ENCODE measurements at regions not wholly inside any gene's neighbourhood (a gene's known extent, or its start where the extent isn't known, plus 50 kb on each side); places are given as distances from the start of the nearest gene placed in this dataset.

DNA sequence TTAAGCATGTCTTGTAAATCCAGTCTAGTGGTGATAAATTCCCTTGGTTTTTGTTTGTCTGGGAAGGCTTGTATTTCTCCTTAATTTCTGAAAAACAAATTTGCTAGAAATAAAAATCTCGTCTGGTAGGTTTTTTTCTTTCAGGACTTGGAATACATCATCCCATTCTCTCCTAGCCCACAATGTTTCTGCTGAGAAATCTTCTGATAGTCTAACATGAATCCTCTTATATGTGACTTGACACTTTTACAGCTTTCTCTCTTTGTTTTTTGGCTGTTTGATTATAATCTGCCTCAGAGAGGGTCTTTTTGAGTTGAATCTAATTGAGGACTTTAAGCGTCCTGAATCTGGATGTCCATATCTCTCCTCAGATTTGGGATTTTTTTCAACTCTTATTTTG is 104.9 kb downstream of the FEM1C start:
- Histone ChIP-seq H3K27me3 (ENCODE audit: insufficient read depth, poor library complexity, severe bottlenecking) (no peaks in the 10 kb centered on the region), H3K4me3 (replicated peaks; ENCODE audit: insufficient read depth, low read length) (no peak overlapping the region), H3K27ac (replicated peaks) (no peak overlapping the region)
- no peak for TF ChIP-seq GABPA (IDR thresholded peaks at IDR 0.05; ENCODE audit: low read depth)
- DNase-seq (ENCODE audit: low read depth in 1 of 2, low spot score in 1 of 2): no peak

DNA sequence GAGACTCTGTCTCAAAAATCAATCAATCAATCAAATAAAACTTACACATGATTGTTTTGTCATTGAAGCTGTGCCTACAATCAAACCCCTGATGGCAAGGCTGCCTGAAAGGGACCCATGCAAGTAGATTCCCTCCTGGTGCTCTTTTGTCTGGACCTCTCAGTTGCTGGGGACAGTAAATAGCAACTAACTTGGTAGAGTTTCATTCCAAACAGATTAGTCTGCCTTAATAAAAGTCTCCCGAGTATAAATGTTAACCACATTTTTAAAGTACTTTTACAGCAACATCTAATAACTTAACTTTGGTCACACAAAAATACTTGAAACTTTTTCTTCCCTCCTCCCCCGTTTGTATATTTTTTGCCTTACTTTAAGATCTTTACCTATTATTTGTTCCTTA is 105.5 kb downstream of the FEM1C start:
- TF ChIP-seq, protein P1, sequence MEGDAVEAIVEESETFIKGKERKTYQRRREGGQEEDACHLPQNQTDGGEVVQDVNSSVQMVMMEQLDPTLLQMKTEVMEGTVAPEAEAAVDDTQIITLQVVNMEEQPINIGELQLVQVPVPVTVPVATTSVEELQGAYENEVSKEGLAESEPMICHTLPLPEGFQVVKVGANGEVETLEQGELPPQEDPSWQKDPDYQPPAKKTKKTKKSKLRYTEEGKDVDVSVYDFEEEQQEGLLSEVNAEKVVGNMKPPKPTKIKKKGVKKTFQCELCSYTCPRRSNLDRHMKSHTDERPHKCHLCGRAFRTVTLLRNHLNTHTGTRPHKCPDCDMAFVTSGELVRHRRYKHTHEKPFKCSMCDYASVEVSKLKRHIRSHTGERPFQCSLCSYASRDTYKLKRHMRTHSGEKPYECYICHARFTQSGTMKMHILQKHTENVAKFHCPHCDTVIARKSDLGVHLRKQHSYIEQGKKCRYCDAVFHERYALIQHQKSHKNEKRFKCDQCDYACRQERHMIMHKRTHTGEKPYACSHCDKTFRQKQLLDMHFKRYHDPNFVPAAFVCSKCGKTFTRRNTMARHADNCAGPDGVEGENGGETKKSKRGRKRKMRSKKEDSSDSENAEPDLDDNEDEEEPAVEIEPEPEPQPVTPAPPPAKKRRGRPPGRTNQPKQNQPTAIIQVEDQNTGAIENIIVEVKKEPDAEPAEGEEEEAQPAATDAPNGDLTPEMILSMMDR (IDR thresholded peaks at IDR 0.05; ENCODE audit: insufficient read depth, low read length): no peak
- TF ChIP-seq, protein P2, sequence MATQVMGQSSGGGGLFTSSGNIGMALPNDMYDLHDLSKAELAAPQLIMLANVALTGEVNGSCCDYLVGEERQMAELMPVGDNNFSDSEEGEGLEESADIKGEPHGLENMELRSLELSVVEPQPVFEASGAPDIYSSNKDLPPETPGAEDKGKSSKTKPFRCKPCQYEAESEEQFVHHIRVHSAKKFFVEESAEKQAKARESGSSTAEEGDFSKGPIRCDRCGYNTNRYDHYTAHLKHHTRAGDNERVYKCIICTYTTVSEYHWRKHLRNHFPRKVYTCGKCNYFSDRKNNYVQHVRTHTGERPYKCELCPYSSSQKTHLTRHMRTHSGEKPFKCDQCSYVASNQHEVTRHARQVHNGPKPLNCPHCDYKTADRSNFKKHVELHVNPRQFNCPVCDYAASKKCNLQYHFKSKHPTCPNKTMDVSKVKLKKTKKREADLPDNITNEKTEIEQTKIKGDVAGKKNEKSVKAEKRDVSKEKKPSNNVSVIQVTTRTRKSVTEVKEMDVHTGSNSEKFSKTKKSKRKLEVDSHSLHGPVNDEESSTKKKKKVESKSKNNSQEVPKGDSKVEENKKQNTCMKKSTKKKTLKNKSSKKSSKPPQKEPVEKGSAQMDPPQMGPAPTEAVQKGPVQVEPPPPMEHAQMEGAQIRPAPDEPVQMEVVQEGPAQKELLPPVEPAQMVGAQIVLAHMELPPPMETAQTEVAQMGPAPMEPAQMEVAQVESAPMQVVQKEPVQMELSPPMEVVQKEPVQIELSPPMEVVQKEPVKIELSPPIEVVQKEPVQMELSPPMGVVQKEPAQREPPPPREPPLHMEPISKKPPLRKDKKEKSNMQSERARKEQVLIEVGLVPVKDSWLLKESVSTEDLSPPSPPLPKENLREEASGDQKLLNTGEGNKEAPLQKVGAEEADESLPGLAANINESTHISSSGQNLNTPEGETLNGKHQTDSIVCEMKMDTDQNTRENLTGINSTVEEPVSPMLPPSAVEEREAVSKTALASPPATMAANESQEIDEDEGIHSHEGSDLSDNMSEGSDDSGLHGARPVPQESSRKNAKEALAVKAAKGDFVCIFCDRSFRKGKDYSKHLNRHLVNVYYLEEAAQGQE (IDR thresholded peaks at IDR 0.05; ENCODE audit: insufficient replicate concordance, low read depth): no peak
- no peak for TF ChIP-seq POLR2AphosphoS5 (IDR thresholded peaks at IDR 0.05; ENCODE audit: low read depth)
- TF ChIP-seq GABPA (IDR thresholded peaks at IDR 0.05; ENCODE audit: low read depth): no peak
- TF ChIP-seq SPI1 (IDR thresholded peaks at IDR 0.05; ENCODE audit: borderline replicate concordance, low read depth): no peak
- H3K27ac ChIP-seq (replicated peaks): no peak overlapping the region
- DNase-seq (ENCODE audit: low read depth in 1 of 2, low spot score in 1 of 2): no peak
- no peak overlapping the region for H3K4me3 ChIP-seq (replicated peaks; ENCODE audit: insufficient read depth, low read length)
- no peaks in the 10 kb centered on the region for H3K27me3 ChIP-seq (ENCODE audit: insufficient read depth, poor library complexity, severe bottlenecking)

DNA sequence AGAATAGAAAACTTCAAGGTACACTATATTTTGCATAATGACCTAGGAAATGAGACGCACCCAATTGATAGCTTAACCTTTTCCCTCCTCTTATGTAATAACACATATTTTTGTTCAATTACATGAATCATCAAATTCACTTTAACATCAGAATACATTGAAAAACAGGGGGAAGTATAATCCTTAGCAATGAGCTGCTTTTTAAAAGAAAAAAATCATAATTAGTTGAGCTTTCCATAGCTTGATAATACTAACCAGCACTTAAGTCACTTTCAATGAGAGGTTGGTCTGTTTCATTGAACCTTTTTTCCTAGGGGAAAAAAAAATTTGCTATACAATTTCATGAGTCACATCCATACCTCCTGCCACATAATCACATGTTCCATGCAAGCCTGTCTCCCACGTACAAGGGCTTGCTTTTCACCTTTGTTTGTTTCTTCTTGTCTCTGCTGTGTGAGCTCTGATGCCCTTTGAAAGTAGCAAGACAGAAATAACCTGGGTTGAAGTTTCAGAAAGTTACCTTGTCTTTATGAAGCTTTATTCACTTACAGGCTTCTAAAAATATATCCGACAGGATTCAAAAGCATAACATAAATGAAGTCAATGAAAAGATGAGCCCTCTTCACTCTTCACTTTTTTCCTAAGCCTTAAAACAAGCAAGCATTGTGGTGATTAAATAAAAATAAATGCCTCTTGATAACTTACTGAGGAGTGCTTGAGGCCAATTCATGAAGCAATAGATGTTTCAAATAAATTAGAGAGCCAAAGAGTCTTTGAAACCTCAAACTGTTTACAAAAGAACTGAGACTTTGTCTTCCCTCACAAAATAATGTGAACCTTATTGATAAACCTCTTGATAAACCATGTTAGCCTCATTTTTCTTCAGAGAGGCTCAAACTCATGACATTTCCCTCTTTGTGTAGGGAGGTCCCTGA is 108.5 kb downstream of the FEM1C start:
- no peak for DNase-seq (ENCODE audit: low read depth in 1 of 2, low spot score in 1 of 2)
- no peaks in the 10 kb centered on the region for H3K27me3 ChIP-seq (ENCODE audit: insufficient read depth, poor library complexity, severe bottlenecking)
- no peak overlapping the region for H3K27ac ChIP-seq (replicated peaks)
- no peak overlapping the region for H3K4me3 ChIP-seq (replicated peaks; ENCODE audit: insufficient read depth, low read length)
- TF ChIP-seq, protein P2 (IDR thresholded peaks at IDR 0.05; ENCODE audit: insufficient replicate concordance, low read depth): no peak
- TF ChIP-seq, protein P1 (IDR thresholded peaks at IDR 0.05; ENCODE audit: insufficient read depth, low read length): no peak
- TF ChIP-seq GABPA (IDR thresholded peaks at IDR 0.05; ENCODE audit: low read depth) (no peak), SPI1 (IDR thresholded peaks at IDR 0.05; ENCODE audit: borderline replicate concordance, low read depth) (no peak), POLR2AphosphoS5 (IDR thresholded peaks at IDR 0.05; ENCODE audit: low read depth) (no peak)

DNA sequence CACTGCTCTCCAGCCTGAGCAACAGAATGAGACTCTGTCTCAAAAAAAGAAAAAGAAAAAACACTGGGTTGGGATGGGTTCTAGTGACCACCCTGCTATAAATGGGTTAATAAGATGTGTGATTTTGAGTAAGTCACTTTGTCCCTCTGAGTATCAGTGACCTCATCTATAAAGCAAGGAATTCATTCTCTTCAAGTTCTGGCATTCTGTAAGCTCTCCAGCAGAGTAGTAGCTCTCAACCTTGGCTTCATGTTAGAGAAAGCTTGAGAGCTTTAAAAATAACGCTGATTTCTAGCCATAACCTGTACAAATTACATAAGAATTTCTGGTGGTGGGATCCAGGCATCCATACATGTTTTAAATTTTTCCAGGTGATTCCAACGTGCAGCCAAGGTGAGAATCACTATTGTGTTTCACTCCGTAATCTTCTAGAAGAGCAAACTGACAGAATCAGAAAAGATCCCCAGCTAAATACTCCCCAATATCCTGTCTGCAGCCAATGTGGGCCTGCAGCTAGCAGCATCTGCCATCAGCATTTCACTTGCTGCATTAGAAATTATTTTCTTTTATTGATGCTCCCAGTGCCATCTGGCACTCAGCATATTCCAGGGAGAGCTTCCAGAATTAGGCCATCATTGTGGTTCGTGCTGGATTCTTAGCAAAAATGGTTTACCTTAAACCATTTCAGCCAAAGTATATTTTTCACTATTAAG is 109.4 kb downstream of the FEM1C start:
- TF ChIP-seq, protein P1 (IDR thresholded peaks at IDR 0.05; ENCODE audit: insufficient read depth, low read length): no peak
- no peak for TF ChIP-seq SPI1 (IDR thresholded peaks at IDR 0.05; ENCODE audit: borderline replicate concordance, low read depth)
- no peak for TF ChIP-seq GABPA (IDR thresholded peaks at IDR 0.05; ENCODE audit: low read depth)
- TF ChIP-seq, protein P2 (IDR thresholded peaks at IDR 0.05; ENCODE audit: insufficient replicate concordance, low read depth): no peak
- no peak for TF ChIP-seq POLR2AphosphoS5 (IDR thresholded peaks at IDR 0.05; ENCODE audit: low read depth)
- no peak overlapping the region for H3K27ac ChIP-seq (replicated peaks)
- DNase-seq (ENCODE audit: low read depth in 1 of 2, low spot score in 1 of 2): no peak
- H3K4me3 ChIP-seq (replicated peaks; ENCODE audit: insufficient read depth, low read length): no peak overlapping the region
- no peaks in the 10 kb centered on the region for H3K27me3 ChIP-seq (ENCODE audit: insufficient read depth, poor library complexity, severe bottlenecking)
